ENCODE measurements at regions not wholly inside any gene's neighbourhood (a gene's known extent, or its start where the extent isn't known, plus 50 kb on each side); places are given as distances from the start of the nearest gene placed in this dataset.

DNA sequence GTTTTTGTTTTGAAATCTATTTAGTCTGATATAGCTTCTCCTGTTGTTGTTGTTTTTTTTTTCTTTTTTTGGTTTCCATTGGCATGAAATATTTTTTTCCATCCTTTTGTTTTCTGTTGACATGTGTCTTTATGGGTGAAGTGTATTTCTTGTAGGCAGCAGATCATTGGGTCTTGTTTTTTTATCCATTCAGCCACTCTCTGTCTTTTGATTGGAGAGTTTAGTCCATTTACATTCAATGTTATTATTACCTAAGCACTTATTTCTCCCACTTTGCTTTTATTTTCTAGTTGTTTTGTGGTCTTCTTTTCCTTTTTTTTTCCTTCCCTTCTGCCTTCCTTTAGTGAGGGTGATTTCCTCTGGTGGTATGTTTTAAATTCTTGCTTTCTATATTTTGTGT is 193.6 kb upstream of the TMEM260 start:
- ATAC-seq (ENCODE audit: insufficient read depth, low FRiP score) = no peak
- Histone ChIP-seq H3K4me3 (no peak overlapping the region), H3K9me3 (ENCODE audit: control insufficient read depth in 4 of 4, insufficient read depth in 3 of 4, low read length in 3 of 4) (peaks cover 0 to 3% (median 0%) of the 10 kb centered on the region in 4 donors), H3K36me3 (ENCODE audit: control insufficient read depth in 4 of 4, insufficient read depth in 4 of 4, low read length in 4 of 4) (no peaks in the 10 kb centered on the region), H3K27me3 (ENCODE audit: control insufficient read depth in 3 of 3, insufficient read depth in 3 of 3, low read length in 2 of 3) (no peaks in the 10 kb centered on the region), H3K9ac (ENCODE audit: insufficient read depth in 1 of 2, low read length in 2 of 2) (no peak overlapping the region), H3K27ac (ENCODE audit: low read depth in 1 of 2, low read length in 1 of 2) (no peak overlapping the region), H3K4me1 (ENCODE audit: control insufficient read depth in 5 of 5, insufficient read depth in 5 of 5, low read length in 5 of 5) (no peaks in the 10 kb centered on the region)
- DNase-seq = no peak
- TF ChIP-seq, protein P1, sequence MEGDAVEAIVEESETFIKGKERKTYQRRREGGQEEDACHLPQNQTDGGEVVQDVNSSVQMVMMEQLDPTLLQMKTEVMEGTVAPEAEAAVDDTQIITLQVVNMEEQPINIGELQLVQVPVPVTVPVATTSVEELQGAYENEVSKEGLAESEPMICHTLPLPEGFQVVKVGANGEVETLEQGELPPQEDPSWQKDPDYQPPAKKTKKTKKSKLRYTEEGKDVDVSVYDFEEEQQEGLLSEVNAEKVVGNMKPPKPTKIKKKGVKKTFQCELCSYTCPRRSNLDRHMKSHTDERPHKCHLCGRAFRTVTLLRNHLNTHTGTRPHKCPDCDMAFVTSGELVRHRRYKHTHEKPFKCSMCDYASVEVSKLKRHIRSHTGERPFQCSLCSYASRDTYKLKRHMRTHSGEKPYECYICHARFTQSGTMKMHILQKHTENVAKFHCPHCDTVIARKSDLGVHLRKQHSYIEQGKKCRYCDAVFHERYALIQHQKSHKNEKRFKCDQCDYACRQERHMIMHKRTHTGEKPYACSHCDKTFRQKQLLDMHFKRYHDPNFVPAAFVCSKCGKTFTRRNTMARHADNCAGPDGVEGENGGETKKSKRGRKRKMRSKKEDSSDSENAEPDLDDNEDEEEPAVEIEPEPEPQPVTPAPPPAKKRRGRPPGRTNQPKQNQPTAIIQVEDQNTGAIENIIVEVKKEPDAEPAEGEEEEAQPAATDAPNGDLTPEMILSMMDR (IDR thresholded peaks at IDR 0.05; ENCODE audit: control extremely low read depth, extremely low read depth) = no peak

DNA sequence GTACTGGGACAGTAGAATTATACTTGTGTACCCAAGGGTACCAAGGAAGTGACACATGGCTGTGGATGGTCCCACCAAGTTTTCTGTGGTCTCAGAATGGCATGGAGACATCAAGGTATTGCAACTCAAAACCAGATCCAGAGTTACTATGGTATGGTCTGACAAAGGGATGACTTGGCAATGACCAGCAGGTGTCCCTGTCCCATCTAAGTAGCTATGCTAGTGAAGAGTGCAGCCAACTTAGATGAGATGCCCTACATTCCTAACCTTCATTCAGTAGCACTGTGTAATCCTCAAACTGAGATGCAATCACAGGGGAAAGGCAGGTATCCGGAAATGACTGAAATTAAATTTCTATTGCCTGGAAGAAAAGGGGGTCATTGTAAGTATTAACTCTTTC is 188.7 kb upstream of the TMEM260 start:
- 83 to 90% methylated on average over 1 of the region's 1 CpG for WGBS, 2 donors
- H3K4me1 ChIP-seq (ENCODE audit: control insufficient read depth in 5 of 5, insufficient read depth in 5 of 5, low read length in 5 of 5) = no peaks in the 10 kb centered on the region
- DNase-seq (no peak), ATAC-seq (ENCODE audit: insufficient read depth, low FRiP score) (no peak)
- no peak overlapping the region for H3K27ac ChIP-seq (ENCODE audit: low read depth in 1 of 2, low read length in 1 of 2)
- TF ChIP-seq, protein P1 (IDR thresholded peaks at IDR 0.05; ENCODE audit: control extremely low read depth, extremely low read depth) = no peak
- H3K9ac ChIP-seq (ENCODE audit: insufficient read depth in 1 of 2, low read length in 2 of 2) = no peak overlapping the region
- H3K36me3 ChIP-seq (ENCODE audit: control insufficient read depth in 4 of 4, insufficient read depth in 4 of 4, low read length in 4 of 4) = no peaks in the 10 kb centered on the region
- no peak overlapping the region for H3K4me3 ChIP-seq
- H3K9me3 ChIP-seq (ENCODE audit: control insufficient read depth in 4 of 4, insufficient read depth in 3 of 4, low read length in 3 of 4) = no peaks in the 10 kb centered on the region
- no peaks in the 10 kb centered on the region for H3K27me3 ChIP-seq (ENCODE audit: control insufficient read depth in 3 of 3, insufficient read depth in 3 of 3, low read length in 2 of 3)

DNA sequence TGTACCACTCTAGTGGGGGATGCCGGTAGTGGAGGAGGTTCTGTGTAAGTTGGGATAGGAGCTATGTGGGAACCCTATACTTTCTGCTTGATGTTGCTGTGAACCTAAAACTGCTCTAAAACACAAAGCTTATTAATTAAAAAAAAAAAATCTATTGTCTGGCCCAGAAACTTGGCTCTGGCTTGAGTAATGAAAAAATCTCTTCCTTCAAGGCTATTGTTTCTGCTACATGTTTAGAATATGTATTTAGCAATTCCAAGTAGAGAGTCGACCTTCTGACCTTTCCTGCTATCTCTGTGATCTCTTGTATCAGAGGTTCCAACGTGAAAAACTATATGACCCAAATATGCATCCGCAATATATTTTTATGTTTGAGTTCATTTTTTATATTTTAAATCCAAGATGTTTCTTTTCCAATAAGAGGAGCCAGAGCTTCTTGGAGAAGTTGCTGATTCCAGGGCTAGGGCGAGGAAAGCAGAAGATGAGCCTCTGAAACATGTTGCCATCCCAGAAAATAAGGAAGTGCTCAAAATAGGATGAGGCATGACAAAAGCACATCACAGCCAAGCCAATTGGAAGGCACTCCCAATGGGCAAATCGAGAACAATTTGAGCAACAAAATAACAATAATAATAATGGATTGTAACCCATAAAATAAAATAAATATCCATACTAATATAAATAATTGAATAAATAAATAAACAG is 184.6 kb upstream of the TMEM260 start:
- Histone ChIP-seq H3K4me1 (ENCODE audit: control insufficient read depth in 5 of 5, insufficient read depth in 5 of 5, low read length in 5 of 5) (no peaks in the 10 kb centered on the region), H3K9ac (ENCODE audit: insufficient read depth in 1 of 2, low read length in 2 of 2) (no peak overlapping the region), H3K9me3 (ENCODE audit: control insufficient read depth in 4 of 4, insufficient read depth in 3 of 4, low read length in 3 of 4) (no peaks in the 10 kb centered on the region), H3K36me3 (ENCODE audit: control insufficient read depth in 4 of 4, insufficient read depth in 4 of 4, low read length in 4 of 4) (no peaks in the 10 kb centered on the region), H3K4me3 (no peak overlapping the region), H3K27me3 (ENCODE audit: control insufficient read depth in 3 of 3, insufficient read depth in 3 of 3, low read length in 2 of 3) (no peaks in the 10 kb centered on the region), H3K27ac (ENCODE audit: low read depth in 1 of 2, low read length in 1 of 2) (no peak overlapping the region)
- DNase-seq (no peak), ATAC-seq (ENCODE audit: insufficient read depth, low FRiP score) (no peak)
- TF ChIP-seq, protein P1 (IDR thresholded peaks at IDR 0.05; ENCODE audit: control extremely low read depth, extremely low read depth) = no peak
- 68 to 82% methylated on average over 6 of the region's 6 CpGs for WGBS, 2 donors
